Neural progenitor cell (in vitro differentiated cells): ENCODE measurements at regions not wholly inside any gene's neighbourhood (a gene's known extent, or its start where the extent isn't known, plus 50 kb on each side); places are given as distances from the start of the nearest gene placed in this dataset.

Experiments
- CTCF ChIP-seq: fragments of 200-600 bp; sonication (generic); IDR thresholded peaks from 2 replicates; pipeline ENCODE4 v1.5.1; 2017; ENCODE audit warnings: antibody characterized with exemption, mild to moderate bottlenecking
- EZH2 ChIP-seq: fragments of 200-600 bp; sonication (generic); IDR thresholded peaks from 2 replicates; pipeline ENCODE4 v1.6.1; 2017; ENCODE audit warnings: antibody characterized with exemption, mild to moderate bottlenecking, moderate library complexity
- EZH2phosphoT487 ChIP-seq: fragments of 200-600 bp; sonication (generic); IDR thresholded peaks from 2 replicates; pipeline ENCODE4 v1.6.1; 2017; ENCODE audit warnings: antibody characterized with exemption

DNA sequence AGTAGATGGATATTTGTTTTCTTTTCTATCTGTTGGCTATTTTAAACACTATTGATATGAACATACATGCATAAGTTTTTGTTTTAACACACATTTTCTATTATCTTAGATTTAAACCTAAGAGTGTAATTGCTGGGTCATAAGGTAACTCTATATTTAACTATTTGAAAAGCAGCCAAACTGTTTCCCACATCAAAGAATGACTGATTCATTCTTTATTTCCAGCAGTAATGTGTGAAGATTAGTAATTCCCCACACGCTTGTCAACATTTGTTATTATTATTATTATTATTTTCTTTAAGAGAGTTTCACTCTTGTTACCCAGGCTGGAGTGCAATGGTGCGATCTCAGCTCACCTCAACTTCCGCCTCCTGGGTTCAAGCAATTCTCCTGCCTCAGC, 1495.8 kb downstream of the EFNA5 start:
- no peak for TF ChIP-seq CTCF
- TF ChIP-seq EZH2: no peak
- no peak for TF ChIP-seq EZH2phosphoT487
